Lung (tissue), 11 donors: ENCODE measurements at regions not wholly inside any gene's neighbourhood (a gene's known extent, or its start where the extent isn't known, plus 50 kb on each side); places are given as distances from the start of the nearest gene placed in this dataset.

ENCODE experiments used
- ATAC-seq: fragments of 200-7000 bp; cut with Tn5 transposase; one replicate; pipeline ENCODE4 v1.9.1; 2020; ENCODE audit warnings: moderate number of reproducible peaks; ENCODE audit not compliant: insufficient read depth, low FRiP score
- DNase-seq, 3 donors: peaks; one replicate each; pipeline ENCODE4 v3.0.0-alpha.2; 2013 to 2017
- H3K27ac ChIP-seq, 2 donors: one replicate each; pipeline ENCODE4 v1.5.1; 2013; ENCODE audit warnings: mild to moderate bottlenecking in 2 of 2, moderate library complexity in 2 of 2, control low read depth in 1 of 2, inconsistent platforms in 1 of 2, low read depth in 1 of 2, low read length in 1 of 2
- H3K27me3 ChIP-seq, 3 donors: one replicate each; pipeline ENCODE4 v1.5.1; 2013; ENCODE audit warnings: low read length in 2 of 3; ENCODE audit not compliant: control insufficient read depth in 3 of 3, insufficient read depth in 3 of 3
- H3K36me3 ChIP-seq, 4 donors: one replicate each; pipeline ENCODE4 v1.5.1; 2013; ENCODE audit warnings: low read length in 4 of 4, mild to moderate bottlenecking in 1 of 4, moderate library complexity in 1 of 4; ENCODE audit not compliant: control insufficient read depth in 4 of 4, insufficient read depth in 4 of 4
- H3K4me1 ChIP-seq, 5 donors: one replicate each; pipeline ENCODE4 v1.5.1; 2013; ENCODE audit warnings: low read length in 5 of 5, mild to moderate bottlenecking in 2 of 5, moderate library complexity in 1 of 5; ENCODE audit not compliant: control insufficient read depth in 5 of 5, insufficient read depth in 5 of 5
- H3K4me3 ChIP-seq: one replicate; pipeline ENCODE4 v1.5.1; 2013; ENCODE audit warnings: mild to moderate bottlenecking, control low read depth, moderate library complexity
- H3K9ac ChIP-seq, 2 donors: one replicate each; pipeline ENCODE4 v1.5.1; 2013; ENCODE audit warnings: low read length in 2 of 2, control low read depth in 1 of 2; ENCODE audit not compliant: insufficient read depth in 1 of 2
- H3K9me3 ChIP-seq, 4 donors: one replicate each; pipeline ENCODE4 v1.5.1; 2013; ENCODE audit warnings: low read length in 3 of 4, mild to moderate bottlenecking in 1 of 4, moderate library complexity in 1 of 4; ENCODE audit not compliant: control insufficient read depth in 4 of 4, insufficient read depth in 3 of 4
- WGBS, 2 donors: extraction: QIAGEN DNeasy Blood & Tissue Kit; methylation state at CpG; one replicate each; pipeline ENCODE4 v1.1.7; 2013; 5-methylcytosine and 5-hydroxymethylcytosine counted together
- TF ChIP-seq, protein P1 (sequence below): IDR thresholded peaks from 2 replicates; pipeline ENCODE4 v1.5.1; 2012; ENCODE audit warnings: mild to moderate bottlenecking; ENCODE audit errors: control extremely low read depth, extremely low read depth
- donor health status: control.
- donor health status: control.
- donor health status: Bipolar disorder and iron deficiency.
- donor health status: healthy.
- donor health status: DM: yes; HTN: yes; CAD: no.

DNA sequence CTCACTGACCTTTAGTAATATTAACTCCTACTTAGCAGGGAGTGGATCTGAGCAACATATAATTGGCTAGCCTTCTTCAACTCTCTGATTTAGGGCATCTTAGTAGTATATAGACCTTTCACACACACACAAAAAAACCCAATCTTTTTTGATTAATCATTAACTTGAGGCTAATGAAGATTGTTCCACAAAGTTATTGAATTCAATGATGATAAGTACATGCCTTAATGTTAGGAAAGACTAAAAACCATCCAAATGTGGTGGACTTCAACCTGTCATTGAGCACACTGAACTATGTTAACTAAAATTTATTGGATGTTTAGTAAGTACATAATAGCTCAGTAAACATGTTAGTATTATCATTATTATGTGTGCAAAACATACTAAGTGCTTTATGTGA, 179.4 kb upstream of the SLC25A13 start:
- Histone ChIP-seq H3K27me3 (no peaks in the 10 kb centered on the region), H3K9me3 (no peaks in the 10 kb centered on the region), H3K4me1 (no peaks in the 10 kb centered on the region), H3K27ac (no peak overlapping the region), H3K36me3 (no peaks in the 10 kb centered on the region), H3K9ac (no peak overlapping the region), H3K4me3 (no peak overlapping the region)
- DNase-seq (no peak), ATAC-seq (no peak)
- TF ChIP-seq, protein P1, sequence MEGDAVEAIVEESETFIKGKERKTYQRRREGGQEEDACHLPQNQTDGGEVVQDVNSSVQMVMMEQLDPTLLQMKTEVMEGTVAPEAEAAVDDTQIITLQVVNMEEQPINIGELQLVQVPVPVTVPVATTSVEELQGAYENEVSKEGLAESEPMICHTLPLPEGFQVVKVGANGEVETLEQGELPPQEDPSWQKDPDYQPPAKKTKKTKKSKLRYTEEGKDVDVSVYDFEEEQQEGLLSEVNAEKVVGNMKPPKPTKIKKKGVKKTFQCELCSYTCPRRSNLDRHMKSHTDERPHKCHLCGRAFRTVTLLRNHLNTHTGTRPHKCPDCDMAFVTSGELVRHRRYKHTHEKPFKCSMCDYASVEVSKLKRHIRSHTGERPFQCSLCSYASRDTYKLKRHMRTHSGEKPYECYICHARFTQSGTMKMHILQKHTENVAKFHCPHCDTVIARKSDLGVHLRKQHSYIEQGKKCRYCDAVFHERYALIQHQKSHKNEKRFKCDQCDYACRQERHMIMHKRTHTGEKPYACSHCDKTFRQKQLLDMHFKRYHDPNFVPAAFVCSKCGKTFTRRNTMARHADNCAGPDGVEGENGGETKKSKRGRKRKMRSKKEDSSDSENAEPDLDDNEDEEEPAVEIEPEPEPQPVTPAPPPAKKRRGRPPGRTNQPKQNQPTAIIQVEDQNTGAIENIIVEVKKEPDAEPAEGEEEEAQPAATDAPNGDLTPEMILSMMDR, result no peak

DNA sequence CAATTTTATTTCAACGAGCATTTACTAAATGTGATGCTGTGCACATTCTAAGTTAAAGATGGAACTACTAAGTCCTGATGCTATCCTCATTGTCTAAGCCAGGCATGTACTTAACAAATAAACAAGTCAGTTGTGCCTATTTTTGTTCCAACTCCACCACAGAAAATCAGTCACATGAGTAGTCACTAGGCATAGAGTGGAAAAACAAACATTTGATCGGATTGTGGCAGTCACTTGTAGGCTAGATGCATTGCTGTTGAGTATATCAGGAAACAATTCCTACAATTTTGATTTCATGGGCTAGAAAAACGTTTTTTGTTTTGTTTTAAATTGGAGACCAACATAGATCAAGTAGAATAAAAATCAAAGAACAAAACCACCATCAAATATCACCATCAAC, 177.6 kb upstream of the SLC25A13 start:
- Histone ChIP-seq H3K9ac (no peak overlapping the region), H3K36me3 (no peaks in the 10 kb centered on the region), H3K27me3 (no peaks in the 10 kb centered on the region), H3K27ac (no peak overlapping the region), H3K4me1 (peaks cover 0 to 2% (median 0%) of the 10 kb centered on the region in 5 donors), H3K4me3 (no peak overlapping the region), H3K9me3 (no peaks in the 10 kb centered on the region)
- TF ChIP-seq, protein P1, result no peak
- DNase-seq (no peak), ATAC-seq (no peak)
- 55 to 65% methylated on average over 3 of the region's 3 CpGs for WGBS, 2 donors

DNA sequence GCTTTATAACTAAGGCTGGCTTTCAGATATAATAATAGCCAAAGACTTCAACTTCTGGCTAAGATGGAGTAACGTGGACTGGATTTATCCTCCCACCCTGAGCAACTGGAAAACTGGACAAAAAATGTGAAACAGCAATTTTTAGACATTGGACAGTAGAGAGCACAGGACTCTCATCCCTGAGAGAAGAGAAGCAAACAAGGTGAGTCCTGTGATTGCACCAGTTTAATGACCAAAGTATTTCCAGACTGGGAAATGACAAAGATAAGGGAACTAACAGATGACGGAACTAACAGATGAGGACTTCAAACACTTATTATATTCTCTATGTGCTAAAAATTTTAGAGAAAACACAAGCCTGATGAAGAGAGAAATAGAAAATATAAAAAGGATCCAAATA, 175.7 kb upstream of the SLC25A13 start:
- no peaks in the 10 kb centered on the region for H3K36me3 ChIP-seq
- H3K9me3 ChIP-seq, result no peaks in the 10 kb centered on the region
- H3K4me1 ChIP-seq, result peaks cover 0 to 2% (median 0%) of the 10 kb centered on the region in 5 donors
- no peak overlapping the region for H3K9ac ChIP-seq
- ATAC-seq, result no peak
- TF ChIP-seq, protein P1, result no peak
- H3K27me3 ChIP-seq, result no peaks in the 10 kb centered on the region
- H3K4me3 ChIP-seq, result no peak overlapping the region
- whole genome bisulfite sequencing, 2 donors, result 70 to 75% methylated on average over 2 of the region's 2 CpGs
- no peak for DNase-seq
- H3K27ac ChIP-seq, result no peak overlapping the region

DNA sequence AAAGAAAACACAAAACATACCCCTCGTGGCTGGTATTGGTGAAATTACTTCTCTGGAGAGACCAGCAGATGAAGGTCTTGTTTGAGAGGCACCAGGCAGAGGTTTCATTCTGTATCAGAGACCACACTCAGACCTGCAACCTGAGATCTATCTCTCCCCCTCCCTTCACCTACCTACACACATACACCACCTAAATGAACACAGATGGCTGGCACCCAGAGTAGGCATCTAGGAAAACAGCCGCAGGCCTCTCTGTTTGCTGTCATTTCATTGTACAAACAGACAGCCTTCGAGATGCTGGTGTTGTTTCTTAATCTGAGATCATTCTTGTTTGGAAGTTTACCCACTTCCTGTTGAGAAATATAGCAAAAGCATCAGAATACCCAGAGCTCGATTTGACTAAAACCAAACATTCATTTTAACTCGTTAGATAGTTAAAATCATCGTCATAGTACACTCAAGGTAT, 173.9 kb upstream of the SLC25A13 start:
- Histone ChIP-seq H3K4me3 (no peak overlapping the region), H3K27me3 (no peaks in the 10 kb centered on the region), H3K36me3 (no peaks in the 10 kb centered on the region), H3K9me3 (no peaks in the 10 kb centered on the region), H3K27ac (no peak overlapping the region), H3K4me1 (peaks cover 0 to 2% (median 0%) of the 10 kb centered on the region in 5 donors), H3K9ac (no peak overlapping the region)
- DNase-seq, result no peak
- TF ChIP-seq, protein P1, result no peak
- WGBS, 2 donors, result 24 to 27% methylated on average over 6 of the region's 6 CpGs
- no peak for ATAC-seq
